ENCODE measurements at regions not wholly inside any gene's neighbourhood (a gene's known extent, or its start where the extent isn't known, plus 50 kb on each side); places are given as distances from the start of the nearest gene placed in this dataset.

DNA sequence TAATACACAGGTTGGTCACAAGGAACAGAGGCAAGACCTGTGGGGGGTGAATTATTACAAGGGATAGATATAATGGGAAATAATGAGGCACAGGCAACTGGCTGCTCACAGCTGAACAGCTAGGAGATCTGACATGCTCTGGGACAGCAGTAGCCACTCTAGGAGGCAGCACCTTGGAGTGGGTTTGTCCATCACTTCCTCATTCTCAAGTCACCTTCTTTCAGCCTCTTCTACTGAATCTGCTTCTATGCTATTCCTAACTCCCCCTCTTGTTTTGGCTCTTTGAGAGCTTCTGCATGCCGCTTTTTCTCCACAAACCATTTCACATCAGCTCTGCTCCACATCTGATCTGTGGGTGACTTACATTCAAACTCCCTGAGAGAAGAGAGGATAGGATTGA lies 345.5 kb upstream of the MAP3K7 start:
- intact Hi-C loops (cut with DNase I): no loop called here
- no peak overlapping the region for H3K27ac ChIP-seq
- H3K27me3 ChIP-seq: no peaks in the 10 kb centered on the region
- no peaks in the 10 kb centered on the region for H3K36me3 ChIP-seq
- DNase-seq (ENCODE audit: low spot score in 2 of 2): no peak
- no peaks in the 10 kb centered on the region for H3K9me3 ChIP-seq
- no peaks in the 10 kb centered on the region for H3K4me1 ChIP-seq
- TF ChIP-seq CTCF (IDR thresholded peaks at IDR 0.05): no peak
- no peak overlapping the region for H3K4me3 ChIP-seq

GRCh38 chr6:90928051-90928450 lies 341.2 kb upstream of the MAP3K7 start:
- no peak for TF ChIP-seq CTCF (IDR thresholded peaks at IDR 0.05)
- no peaks in the 10 kb centered on the region for H3K27me3 ChIP-seq
- no peak overlapping the region for H3K4me3 ChIP-seq
- H3K9me3 ChIP-seq: no peaks in the 10 kb centered on the region
- no peak for DNase-seq (ENCODE audit: low spot score in 2 of 2)
- no peak overlapping the region for H3K27ac ChIP-seq
- no peaks in the 10 kb centered on the region for H3K36me3 ChIP-seq
- intact Hi-C loops (cut with DNase I): no loop called here
- no peaks in the 10 kb centered on the region for H3K4me1 ChIP-seq

DNA sequence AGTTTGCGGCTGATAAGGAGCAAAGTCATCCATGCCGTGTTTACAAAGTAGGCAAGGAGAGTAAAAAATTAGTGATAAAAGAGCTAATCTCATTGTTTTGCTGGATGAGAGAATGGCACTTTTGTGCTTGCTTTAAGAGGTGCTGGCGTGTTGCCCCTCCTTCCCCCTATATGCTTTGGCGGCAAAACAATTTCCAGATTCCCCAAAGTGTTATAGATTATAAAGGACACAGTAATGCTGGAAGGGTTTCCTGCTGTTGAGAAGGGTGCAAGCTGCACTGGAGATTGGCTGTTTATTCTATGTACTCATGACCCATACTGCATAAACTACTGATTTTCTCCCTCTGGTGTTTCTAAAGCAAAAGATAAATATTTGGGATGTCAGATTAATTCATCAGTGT lies 338.9 kb upstream of the MAP3K7 start:
- Histone ChIP-seq H3K4me3 (no peak overlapping the region), H3K27me3 (no peaks in the 10 kb centered on the region), H3K4me1 (no peaks in the 10 kb centered on the region), H3K36me3 (no peaks in the 10 kb centered on the region), H3K27ac (no peak overlapping the region), H3K9me3 (no peaks in the 10 kb centered on the region)
- intact Hi-C loops (cut with DNase I): no loop called here
- DNase-seq (ENCODE audit: low spot score in 2 of 2): no peak
- no peak for TF ChIP-seq CTCF (IDR thresholded peaks at IDR 0.05)

DNA sequence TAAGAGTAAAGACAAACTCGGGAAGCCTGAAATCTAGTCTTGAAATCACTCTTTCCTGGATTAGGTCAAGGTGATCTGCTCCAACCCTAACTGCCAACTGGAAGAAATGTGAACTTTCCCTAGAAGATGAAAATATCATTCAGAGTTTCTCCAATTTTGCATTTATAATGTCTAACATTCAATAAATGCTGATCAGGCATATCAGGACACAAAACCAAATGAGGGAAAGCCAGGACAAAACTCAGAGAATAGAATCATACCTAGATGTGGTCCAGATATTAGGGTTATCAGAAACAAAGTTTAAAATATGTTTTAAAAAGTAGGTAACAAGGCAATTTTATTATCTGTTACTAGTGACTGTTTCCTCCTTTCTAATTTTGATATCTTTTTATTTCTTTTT lies 335.5 kb upstream of the MAP3K7 start:
- no peak for TF ChIP-seq CTCF (IDR thresholded peaks at IDR 0.05)
- DNase-seq (ENCODE audit: low spot score in 2 of 2): no peak
- no peak overlapping the region for H3K27ac ChIP-seq
- no peak overlapping the region for H3K4me3 ChIP-seq
- H3K36me3 ChIP-seq: no peaks in the 10 kb centered on the region
- H3K4me1 ChIP-seq: no peaks in the 10 kb centered on the region
- no peaks in the 10 kb centered on the region for H3K9me3 ChIP-seq
- intact Hi-C loops (cut with DNase I): no loop called here
- H3K27me3 ChIP-seq: no peaks in the 10 kb centered on the region

GRCh38 chr6:90918361-90918760 lies 331.5 kb upstream of the MAP3K7 start:
- TF ChIP-seq CTCF (IDR thresholded peaks at IDR 0.05): no peak
- intact Hi-C loops (cut with DNase I): no loop called here

DNA sequence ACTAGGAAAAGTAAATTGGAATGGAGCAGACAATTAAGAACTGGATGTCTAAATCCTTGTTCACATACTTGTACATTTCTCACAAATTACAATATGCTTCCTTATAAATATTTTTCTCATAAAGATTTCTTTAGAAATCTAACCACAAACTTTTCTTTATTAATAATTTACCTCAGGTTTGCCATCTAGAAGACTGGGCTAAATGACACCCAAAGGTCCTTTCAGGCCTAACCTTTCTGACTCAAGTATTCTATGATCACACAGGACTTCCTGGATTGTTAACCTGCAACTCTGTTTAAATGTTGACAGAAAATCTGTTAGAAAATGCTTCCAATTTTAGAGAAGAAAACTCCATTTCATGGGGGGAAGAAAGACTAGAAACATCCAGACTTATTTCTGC lies 330.5 kb upstream of the MAP3K7 start:
- no peak overlapping the region for H3K4me3 ChIP-seq
- H3K27me3 ChIP-seq: no peaks in the 10 kb centered on the region
- no peak for DNase-seq (ENCODE audit: low spot score in 2 of 2)
- no peaks in the 10 kb centered on the region for H3K36me3 ChIP-seq
- intact Hi-C loops (cut with DNase I): no loop called here
- no peaks in the 10 kb centered on the region for H3K4me1 ChIP-seq
- no peak overlapping the region for H3K27ac ChIP-seq
- H3K9me3 ChIP-seq: no peaks in the 10 kb centered on the region
- TF ChIP-seq CTCF (IDR thresholded peaks at IDR 0.05): no peak

More at GRCh38 chr6:90918361-90918760, 331.5 kb upstream of the MAP3K7 start:
- Histone ChIP-seq H3K9me3 (no peaks in the 10 kb centered on the region), H3K4me3 (no peak overlapping the region), H3K27ac (no peak overlapping the region), H3K36me3 (no peaks in the 10 kb centered on the region), H3K4me1 (no peaks in the 10 kb centered on the region), H3K27me3 (no peaks in the 10 kb centered on the region)
- no peak for DNase-seq (ENCODE audit: low spot score in 2 of 2)
